Tibial nerve (tissue), 4 donors: ENCODE measurements at regions not wholly inside any gene's neighbourhood (a gene's known extent, or its start where the extent isn't known, plus 50 kb on each side); places are given as distances from the start of the nearest gene placed in this dataset.

Experiments used
- DNase-seq, 2 donors: peaks; one replicate each; pipeline ENCODE4 v3.0.0-alpha.2; 2019; ENCODE audit warnings: low spot score in 2 of 2
- H3K27ac ChIP-seq, 4 donors: fragments of 200-600 bp; sonication (generic) in 3 of 4; one replicate each; pipeline ENCODE4 v1.5.1; 2017 to 2019; ENCODE audit warnings: mild to moderate bottlenecking in 1 of 4
- H3K27me3 ChIP-seq, 2 donors: fragments of 200-600 bp; sonication (generic) in 1 of 2; one replicate each; pipeline versions ENCODE4 v1.5.1 to v1.6.0; 2017 to 2019
- H3K36me3 ChIP-seq, 3 donors: fragments of 200-600 bp; sonication (generic); one replicate each; pipeline ENCODE4 v1.5.1; 2018 to 2019
- H3K4me1 ChIP-seq, 4 donors: fragments of 200-600 bp; sonication (generic) in 3 of 4; one replicate each; pipeline ENCODE4 v1.5.1; 2017 to 2019
- H3K4me3 ChIP-seq, 4 donors: fragments of 200-600 bp; sonication (generic) in 3 of 4; one replicate each; pipeline ENCODE4 v1.5.1; 2017 to 2019; ENCODE audit warnings: mild to moderate bottlenecking in 1 of 4, moderate library complexity in 1 of 4
- H3K9me3 ChIP-seq, 4 donors: fragments of 200-600 bp; sonication (generic) in 3 of 4; one replicate each; pipeline ENCODE4 v1.5.1; 2017 to 2019
- CTCF ChIP-seq, 5 experiments: fragments of 200-600 bp in 3 of 5; fragments of 450-650 bp in 2 of 5; sonication (generic) in 3 of 5; IDR thresholded peaks; one replicate each; pipeline ENCODE4 v1.5.1; 2016 to 2019; ENCODE audit warnings: antibody characterized with exemption in 5 of 5, mild to moderate bottlenecking in 3 of 5, moderate library complexity in 2 of 5
- EP300 ChIP-seq, 2 donors: sonication (generic); formaldehyde crosslinking; IDR thresholded peaks; one replicate each; pipeline ENCODE4 v1.6.1; 2017; ENCODE audit warnings: antibody characterized with exemption in 2 of 2, mild to moderate bottlenecking in 1 of 2
- POLR2A ChIP-seq, 2 donors: fragments of 450-650 bp; IDR thresholded peaks; one replicate each; pipeline ENCODE4 v1.6.1; 2017; ENCODE audit warnings: antibody characterized with exemption in 2 of 2, mild to moderate bottlenecking in 2 of 2, moderate library complexity in 2 of 2
- WGBS, 2 donors: methylation state at CpG; one replicate each; pipeline ENCODE4 v1.1.5; 2018; 5-methylcytosine and 5-hydroxymethylcytosine counted together

GRCh38 chr21:26637201-26637745, 64.2 kb upstream of the CYYR1 start:
- Histone ChIP-seq H3K9me3 (peaks cover 0 to 9% (median 0%) of the 10 kb centered on the region in 4 donors), H3K27me3 (no peaks in the 10 kb centered on the region), H3K4me1 (no peaks in the 10 kb centered on the region), H3K4me3 (no peak overlapping the region), H3K36me3 (no peaks in the 10 kb centered on the region), H3K27ac (no peak overlapping the region)
- TF ChIP-seq POLR2A (IDR thresholded peaks at IDR 0.05) (no peak), CTCF (IDR thresholded peaks at IDR 0.05) (no peak), EP300 (IDR thresholded peaks at IDR 0.05) (no peak)
- whole genome bisulfite sequencing, 2 donors: 75 to 80% methylated on average over 4 of the region's 4 CpGs
- no peak for DNase-seq

GRCh38 chr21:26635681-26636080, 62.6 kb upstream of the CYYR1 start:
- no peak overlapping the region for H3K27ac ChIP-seq
- no peaks in the 10 kb centered on the region for H3K27me3 ChIP-seq
- H3K9me3 ChIP-seq: peaks cover 0 to 20% (median 0%) of the 10 kb centered on the region in 4 donors
- DNase-seq: no peak
- no peak overlapping the region for H3K4me3 ChIP-seq
- no peaks in the 10 kb centered on the region for H3K4me1 ChIP-seq
- WGBS, 2 donors: 54 to 55% methylated on average over 3 of the region's 3 CpGs
- H3K36me3 ChIP-seq: no peaks in the 10 kb centered on the region
- TF ChIP-seq CTCF (IDR thresholded peaks at IDR 0.05) (no peak), POLR2A (IDR thresholded peaks at IDR 0.05) (no peak), EP300 (IDR thresholded peaks at IDR 0.05) (no peak)

- WGBS, 2 donors: 72 to 75% methylated on average over 2 of the region's 2 CpGs
- DNase-seq: no peak
- H3K9me3 ChIP-seq: peaks cover 0 to 20% (median 0%) of the 10 kb centered on the region in 4 donors
Observed at GRCh38 chr21:26632691-26633090, 59.6 kb upstream of the CYYR1 start.

GRCh38 chr21:26626187-26626586, 53.1 kb upstream of the CYYR1 start:
- H3K27me3 ChIP-seq: no peaks in the 10 kb centered on the region
- H3K4me3 ChIP-seq: no peak overlapping the region
- DNase-seq: no peak
- H3K4me1 ChIP-seq: no peaks in the 10 kb centered on the region
- peaks cover 0 to 7% (median 0%) of the 10 kb centered on the region in 4 donors for H3K9me3 ChIP-seq
- WGBS, 2 donors: 87 to 95% methylated on average over 8 to 10 of the region's 14 CpGs
- no peaks in the 10 kb centered on the region for H3K36me3 ChIP-seq
- H3K27ac ChIP-seq: no peak overlapping the region
- TF ChIP-seq CTCF (IDR thresholded peaks at IDR 0.05) (no peak), EP300 (IDR thresholded peaks at IDR 0.05) (no peak), POLR2A (IDR thresholded peaks at IDR 0.05) (no peak)

More at GRCh38 chr21:26632691-26633090, 59.6 kb upstream of the CYYR1 start:
- Histone ChIP-seq H3K36me3 (no peaks in the 10 kb centered on the region), H3K4me3 (no peak overlapping the region), H3K27me3 (no peaks in the 10 kb centered on the region), H3K27ac (no peak overlapping the region), H3K4me1 (no peaks in the 10 kb centered on the region)
- no peak for TF ChIP-seq EP300 (IDR thresholded peaks at IDR 0.05)

GRCh38 chr21:26624983-26625519, 52.0 kb upstream of the CYYR1 start:
- no peak overlapping the region for H3K27ac ChIP-seq
- no peak for TF ChIP-seq POLR2A (IDR thresholded peaks at IDR 0.05)
- TF ChIP-seq CTCF (IDR thresholded peaks at IDR 0.05): no peak
- TF ChIP-seq EP300 (IDR thresholded peaks at IDR 0.05): no peak
- no peaks in the 10 kb centered on the region for H3K27me3 ChIP-seq
- no peaks in the 10 kb centered on the region for H3K4me1 ChIP-seq
- no peaks in the 10 kb centered on the region for H3K36me3 ChIP-seq
- WGBS, 2 donors: 78 to 79% methylated on average over 6 of the region's 6 CpGs
- peaks cover 0 to 7% (median 0%) of the 10 kb centered on the region in 4 donors for H3K9me3 ChIP-seq
- H3K4me3 ChIP-seq: no peak overlapping the region
- DNase-seq: no peak
